ENCODE measurements at regions not wholly inside any gene's neighbourhood (a gene's known extent, or its start where the extent isn't known, plus 50 kb on each side); places are given as distances from the start of the nearest gene placed in this dataset.
"Not testable (repeated sequence)": the region's sequence is repeated elsewhere in the genome, so short reads cannot be mapped to it uniquely, and the experiment has no call there.

DNA sequence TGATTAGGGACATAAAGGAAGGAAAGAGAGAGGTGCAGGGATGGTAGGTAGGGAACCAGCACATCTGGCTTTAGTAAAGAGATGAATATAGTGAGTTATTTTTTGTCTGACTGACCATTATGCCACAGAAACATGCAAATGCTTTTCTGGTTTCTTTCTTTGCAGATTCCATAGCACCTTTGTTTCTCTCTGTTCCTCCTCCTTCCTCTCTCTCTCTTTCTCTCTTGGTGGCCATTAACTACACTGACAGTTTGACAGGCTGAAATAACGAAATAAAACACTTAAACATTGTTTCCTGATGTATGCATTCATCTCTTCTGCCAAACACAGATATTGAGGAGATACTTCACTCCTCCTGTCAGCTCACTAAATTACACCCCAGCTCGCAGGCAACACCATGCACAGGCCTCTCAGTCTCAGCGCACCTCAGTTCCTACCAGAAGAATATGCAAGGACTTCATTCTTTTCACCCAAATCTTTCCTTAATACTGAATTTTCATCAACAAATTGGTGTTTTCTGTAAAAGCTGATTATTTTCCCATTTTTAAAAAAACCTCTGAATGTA, 406.9 kb upstream of the SOX5 start:
- ATAC-seq = no peak

DNA sequence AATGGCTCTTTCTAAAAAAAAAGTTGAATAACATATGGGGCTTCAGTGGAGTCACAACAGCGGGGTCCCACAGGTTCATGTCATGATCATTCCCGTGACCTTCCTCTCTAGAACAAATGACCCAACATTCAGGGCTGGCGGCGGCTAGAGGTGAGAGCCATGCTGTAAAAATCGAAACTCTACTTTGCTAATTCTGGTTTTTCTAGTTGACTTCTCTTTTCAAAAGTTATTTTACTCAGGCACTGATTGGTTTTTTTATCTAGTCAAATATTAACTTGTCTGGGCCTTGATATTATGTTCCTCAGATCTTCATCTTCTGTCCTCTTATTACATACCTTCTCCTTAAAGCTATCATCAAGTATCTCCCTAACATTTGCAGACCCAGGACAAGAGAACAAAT, 402.9 kb upstream of the SOX5 start:
- ATAC-seq = no peak

DNA sequence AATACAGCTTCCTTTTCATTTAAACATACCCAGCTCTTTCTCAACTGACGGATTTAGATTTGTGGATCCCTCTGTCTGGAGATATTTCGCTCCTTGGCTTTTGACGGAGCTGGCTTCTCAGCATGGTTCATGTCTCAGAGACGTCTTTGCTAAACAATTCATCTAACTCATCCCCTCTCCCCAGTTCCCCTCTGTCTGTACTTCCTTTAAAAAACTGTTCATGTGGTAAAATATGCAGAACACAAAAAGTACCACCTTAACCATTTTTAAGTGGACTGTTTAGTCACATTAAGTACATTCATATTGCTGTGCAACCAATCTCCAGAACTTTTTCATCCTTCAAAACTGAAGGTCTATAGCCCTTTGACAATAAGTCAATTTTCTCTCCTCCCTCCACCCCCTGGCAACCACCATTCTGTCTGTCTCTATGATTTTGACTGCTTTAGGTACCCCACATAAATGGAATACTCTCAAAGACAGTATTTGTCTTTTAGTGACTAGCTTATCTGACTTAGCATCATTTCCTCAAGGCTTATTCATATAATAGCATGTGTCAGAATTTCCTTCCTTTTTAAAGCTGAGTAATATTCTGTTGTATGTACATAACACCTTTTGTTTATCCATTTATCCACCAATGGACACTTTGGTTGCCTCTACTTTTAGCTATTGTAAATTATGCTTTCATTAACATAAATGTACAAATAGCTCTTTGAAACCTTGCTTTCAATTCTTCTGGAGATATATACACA, 399.8 kb upstream of the SOX5 start:
- no peak for ATAC-seq

DNA sequence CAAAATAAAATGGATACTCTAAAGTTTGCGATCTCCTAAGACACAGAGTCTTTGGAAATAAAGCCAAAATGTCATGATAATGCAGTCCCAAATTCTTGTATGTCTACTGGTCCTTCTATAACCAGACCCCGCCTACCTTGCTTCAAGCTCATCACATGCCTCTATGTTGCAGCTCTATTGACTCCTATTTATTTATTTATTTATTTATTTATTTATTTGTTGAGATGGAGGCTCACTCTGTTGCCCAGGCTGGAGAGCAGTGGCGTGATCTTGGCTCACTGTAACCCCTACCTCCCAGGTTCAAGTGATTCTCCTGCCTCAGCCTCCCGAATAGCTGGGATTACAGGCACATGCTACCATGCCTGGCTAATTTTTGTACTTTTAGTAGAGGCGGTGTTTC, 398.7 kb upstream of the SOX5 start:
- not testable (repeated sequence) for ATAC-seq

DNA sequence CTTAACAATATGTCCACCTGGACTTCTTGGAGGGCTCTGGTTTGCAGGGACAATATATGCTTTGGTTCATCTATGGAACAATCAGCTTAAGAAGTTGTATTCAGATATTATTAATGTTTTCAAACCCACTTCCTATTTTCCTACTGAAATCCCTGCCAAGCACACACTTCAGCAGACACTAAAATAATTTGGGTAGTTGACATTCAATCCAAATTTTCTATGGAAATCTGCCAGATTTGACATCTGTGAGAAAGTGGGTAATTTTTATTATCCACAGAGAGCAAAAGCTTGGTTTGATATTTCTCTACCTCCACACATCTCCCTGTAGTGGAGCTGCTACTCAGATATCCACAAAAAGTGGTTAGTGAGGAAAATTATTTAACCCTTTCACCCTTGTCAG, 378.8 kb upstream of the SOX5 start:
- no peak for ATAC-seq

DNA sequence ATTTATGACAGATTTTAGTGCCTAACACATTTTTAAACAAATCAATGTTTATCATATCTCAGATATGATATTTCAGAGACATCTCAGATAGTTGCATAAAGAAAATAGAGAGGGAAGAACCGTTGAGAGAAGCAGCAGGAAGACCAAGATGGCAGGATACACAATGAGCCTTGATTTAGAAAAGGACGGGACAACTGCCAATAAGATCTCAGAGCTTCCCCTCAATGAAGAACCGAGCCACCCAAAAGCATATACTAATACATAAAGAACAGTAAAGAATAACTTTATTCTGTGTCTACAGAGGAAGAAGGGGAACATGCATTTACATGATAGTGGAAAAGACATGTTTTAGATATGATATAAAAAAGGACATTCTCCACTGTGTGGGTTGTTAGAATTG, 375.9 kb upstream of the SOX5 start:
- no peak for ATAC-seq

DNA sequence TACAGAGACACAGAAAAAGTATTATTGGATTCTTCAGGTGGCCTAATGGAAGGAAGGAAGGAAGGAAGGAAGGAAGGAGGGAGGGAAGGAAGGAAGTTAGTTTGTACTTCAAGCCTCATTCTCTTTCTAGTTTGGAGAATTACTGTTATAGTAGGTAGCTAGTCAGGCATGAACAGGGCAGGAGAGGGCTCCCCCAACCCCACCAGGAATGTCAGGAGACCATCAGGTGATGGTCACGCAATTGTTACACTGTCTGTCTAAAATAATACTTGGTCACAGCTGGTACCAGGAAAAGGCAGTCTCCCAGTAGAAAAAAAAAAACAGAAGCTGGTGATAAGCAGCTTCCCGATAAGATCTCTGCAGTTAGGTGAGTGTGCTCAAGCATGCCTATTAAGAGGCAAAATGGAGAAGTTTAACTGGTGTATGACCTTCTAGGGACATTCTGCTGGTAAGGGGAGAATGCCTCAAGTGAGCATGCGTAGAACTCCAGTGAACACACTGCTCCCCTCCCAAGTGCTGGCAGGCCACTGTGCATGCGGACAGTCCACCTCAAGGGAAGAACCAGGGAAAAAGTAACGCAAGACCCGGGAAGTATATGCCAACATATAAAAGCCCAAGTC, 358.4 kb upstream of the SOX5 start:
- no peak for ATAC-seq

DNA sequence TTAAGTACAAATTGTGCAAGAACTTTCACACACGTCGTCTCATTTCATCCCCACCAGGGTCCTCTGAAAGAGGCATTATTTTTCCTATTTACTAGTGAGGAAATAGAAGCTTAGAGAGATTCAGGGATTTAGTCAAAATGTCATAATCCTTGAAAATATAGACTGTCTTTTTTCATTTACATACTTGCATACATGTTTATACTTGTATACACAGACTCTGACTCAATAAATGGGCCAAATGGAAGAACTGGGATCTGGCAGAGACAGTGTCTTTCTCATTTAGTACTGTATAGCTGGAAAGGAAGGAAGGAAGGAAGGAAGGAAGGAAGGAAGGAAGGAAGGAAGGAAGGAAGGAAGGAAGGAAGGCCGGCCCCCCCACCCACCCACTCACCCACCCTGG, 357.7 kb upstream of the SOX5 start:
- no peak for ATAC-seq

DNA sequence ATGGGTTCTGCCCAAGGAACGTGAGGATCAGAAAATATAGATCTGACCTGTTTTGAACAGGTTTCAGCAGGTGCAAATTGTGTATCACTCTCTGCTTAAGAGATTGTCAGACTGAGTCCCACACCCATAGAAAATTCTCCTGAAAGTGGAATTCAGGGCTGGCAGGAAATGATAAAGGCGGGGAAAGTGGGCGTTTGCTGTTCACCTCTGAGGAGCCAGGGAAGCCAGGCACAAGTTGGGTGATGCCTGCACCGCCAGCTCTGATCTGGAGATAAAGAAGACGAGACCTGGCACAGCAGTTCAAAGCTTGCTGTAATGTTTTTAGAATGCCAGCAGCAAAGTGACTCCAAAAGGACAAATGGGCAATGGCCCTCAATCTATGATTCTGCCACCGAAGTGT, 356.5 kb upstream of the SOX5 start:
- ATAC-seq = no peak

DNA sequence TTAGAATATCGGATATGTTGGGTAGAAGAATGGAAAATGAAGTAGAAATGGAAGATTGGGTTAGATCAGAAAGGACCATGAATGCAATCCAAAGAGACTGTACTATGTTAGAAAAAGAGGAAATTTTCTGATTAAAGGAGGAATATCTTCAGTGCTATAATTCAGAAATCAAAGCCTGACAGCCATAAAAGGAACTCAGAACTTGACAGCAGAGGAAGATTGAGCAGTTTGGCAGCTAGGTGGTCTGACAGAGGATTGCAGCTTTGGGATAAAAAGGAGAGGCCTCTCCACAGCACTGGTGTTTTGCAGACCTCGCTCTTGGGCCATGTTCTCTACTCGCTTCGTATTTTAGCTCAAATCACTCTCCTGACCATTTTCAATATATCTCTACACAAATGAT, 354.8 kb upstream of the SOX5 start:
- ATAC-seq = no peak

DNA sequence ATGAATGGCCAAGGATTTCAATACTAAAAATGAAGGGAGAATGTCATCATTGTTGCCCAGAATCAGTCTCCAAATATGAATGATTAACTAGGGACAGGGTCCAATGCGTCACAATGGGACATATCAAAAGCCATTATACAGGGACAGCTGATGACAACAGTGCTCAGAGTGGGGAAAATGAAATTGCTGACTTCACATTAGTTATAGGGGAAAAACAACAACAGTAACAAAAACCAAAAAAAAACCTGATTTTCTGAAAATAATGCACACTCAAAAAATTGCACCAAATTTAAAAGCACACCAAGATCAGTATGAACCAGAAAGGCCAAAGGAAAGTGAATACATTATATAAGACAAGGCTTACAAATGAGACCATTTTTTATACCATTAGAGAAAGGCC, 353.2 kb upstream of the SOX5 start:
- ATAC-seq = no peak

DNA sequence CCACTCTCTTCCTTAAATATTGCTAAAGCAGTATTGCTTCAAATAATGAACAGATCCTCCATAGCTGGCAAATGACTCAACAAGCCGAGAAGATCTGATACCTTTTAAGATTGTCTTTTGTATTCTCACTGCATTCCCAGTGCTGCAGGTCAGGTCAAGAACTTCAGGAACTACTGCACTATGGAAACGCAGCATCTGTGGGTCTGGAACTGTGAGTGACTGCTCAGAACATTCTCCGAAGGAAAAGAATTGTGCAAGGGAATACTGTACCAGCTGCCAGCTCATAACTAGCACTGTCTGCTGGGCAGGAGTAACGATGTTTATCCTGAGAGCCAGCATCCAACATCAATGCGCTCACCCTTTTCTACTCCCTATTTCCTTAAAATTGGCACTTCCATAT, 348.0 kb upstream of the SOX5 start:
- ATAC-seq = no peak

DNA sequence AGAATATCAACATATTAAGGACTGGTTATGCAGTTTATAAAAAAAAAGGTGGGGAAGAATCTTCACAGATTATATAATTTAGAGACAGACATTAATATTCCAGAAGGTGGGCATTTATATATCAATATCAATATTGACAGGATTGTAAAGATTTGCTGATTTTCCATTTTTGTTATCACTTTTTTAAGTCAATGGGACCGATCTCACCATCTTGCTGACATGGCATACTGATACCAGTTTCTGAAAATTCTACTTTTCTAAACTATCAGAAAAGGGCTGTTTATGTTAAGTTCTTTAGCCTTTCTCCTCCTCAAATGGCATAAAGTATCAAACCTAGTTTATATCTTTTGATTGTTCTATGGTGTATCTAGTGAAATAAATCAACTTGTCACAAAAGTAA, 344.1 kb upstream of the SOX5 start:
- ATAC-seq = no peak

DNA sequence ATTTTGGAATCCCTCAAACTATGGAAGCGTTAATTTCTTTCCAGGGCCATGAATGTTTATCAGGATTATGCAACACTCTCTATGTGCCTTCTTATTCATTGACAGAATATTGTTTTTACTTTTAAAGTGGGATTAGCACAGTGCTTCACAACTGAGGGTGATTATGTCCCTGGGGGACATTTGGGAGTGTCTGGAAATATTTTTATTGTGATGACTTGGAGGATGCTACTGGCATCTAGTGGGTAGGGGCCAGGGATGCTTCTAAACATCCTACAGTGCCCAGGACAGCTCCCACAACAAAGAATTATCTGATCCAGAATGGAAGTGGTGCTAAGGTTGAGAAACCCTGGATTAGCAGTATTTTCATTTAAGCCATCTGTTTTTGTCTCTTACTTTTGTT, 338.5 kb upstream of the SOX5 start:
- no peak for ATAC-seq

DNA sequence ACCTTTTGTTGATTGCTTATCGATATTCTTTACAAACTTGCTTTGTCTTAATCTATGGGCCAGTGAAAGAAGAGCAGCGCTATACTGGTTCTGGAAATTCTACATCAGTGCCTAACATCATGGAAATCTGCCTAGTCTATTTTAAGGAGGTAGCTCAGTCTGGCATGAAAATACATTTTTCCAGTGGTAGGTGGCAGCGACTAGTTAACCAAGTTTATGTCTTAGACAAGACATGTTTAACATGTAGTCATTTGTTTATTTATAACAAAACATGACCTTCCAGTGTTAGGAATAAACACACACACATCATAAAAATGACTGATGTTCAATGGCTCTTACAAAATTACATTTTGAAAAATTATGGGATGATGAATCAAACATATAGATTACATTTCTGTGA, 336.0 kb upstream of the SOX5 start:
- no peak for ATAC-seq

DNA sequence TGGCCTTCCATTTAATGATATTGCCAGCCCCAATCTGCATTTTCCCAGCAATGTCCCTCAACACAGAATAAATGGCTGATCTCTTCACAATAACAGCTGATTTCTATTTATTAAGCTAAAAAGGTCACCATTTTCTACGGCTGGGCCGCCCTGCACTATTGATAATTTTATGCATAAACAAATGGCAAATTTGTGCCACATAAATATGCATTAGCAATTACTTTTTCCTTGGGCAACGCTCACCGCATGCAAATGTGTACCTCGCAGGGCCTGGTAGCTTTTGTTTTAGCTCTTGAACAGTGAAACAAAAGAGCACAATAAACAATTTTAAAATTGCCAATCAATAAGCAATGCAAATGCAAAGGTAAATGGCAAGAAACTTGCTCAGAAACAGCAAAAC, 331.9 kb upstream of the SOX5 start:
- no peak for ATAC-seq

DNA sequence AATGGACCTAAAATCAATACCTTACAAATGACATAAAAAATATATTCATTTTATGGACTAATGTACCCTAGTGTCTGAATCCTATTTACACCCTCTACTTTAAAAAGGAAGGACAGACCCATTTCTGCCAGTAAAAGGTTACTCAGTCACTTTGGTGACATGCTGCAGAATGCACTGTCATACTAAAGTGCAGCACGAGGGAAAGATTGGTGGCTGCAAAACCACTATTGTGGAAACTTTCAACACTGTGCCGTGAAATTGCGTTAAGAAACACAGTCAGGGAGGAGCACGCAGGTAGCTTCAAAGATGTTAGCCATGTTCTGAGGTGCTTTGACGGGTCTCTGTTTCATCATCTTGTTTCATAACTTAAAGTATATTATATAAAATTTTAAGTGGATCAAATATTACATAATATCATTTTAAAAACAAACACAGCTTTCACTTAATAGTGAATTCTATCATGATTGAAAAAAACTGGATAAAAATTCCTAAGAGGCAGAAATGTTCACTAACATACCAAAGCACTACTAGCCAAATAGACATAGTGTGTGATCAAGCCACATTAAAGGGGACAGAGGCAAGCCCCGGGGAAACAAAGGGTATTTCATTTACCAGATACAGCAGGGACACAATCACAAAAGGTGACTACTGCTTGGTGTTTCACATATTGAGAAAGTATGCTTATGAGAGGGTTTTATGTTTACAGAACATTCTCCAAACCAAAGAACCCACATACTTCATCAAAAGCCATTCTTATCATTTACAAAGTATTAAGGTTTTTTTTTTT, 330.8 kb upstream of the SOX5 start:
- ATAC-seq = no peak

DNA sequence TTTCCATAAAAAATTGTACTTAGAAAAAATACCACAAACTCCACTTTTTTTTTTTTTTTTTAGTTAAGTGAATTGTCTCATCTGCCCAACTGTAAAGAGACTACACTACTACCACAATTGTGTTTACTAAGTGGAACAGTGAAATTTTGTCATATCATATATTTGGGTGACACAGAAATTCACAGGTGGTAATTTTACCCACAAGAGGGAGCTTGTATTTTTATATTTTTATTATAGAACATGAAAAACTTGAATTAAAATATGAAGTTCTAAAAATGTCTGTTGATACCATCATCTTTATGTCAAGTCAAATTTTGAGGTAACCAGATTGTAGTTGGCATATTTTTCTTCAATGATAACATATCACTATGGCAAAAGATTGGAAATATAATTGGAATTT, 329.4 kb upstream of the SOX5 start:
- ATAC-seq = no peak

DNA sequence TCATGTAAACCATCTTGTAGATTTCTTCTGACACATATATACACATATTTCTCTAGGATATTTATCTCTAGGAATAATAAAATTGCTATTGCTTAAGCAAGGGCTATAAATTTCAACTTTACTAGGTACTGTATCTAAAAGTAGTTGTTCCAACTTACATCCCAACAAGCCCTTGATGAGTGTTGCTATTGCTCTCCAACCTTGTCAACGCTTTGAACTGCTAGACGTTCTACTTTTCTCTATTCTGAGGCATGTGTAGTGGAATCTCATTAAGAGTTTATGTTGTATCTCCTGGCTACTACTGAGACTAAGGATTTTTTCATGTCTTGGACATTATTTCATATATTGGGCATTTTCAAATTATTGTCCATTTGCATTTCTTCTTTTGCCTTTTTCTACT, 321.5 kb upstream of the SOX5 start:
- ATAC-seq = no peak

DNA sequence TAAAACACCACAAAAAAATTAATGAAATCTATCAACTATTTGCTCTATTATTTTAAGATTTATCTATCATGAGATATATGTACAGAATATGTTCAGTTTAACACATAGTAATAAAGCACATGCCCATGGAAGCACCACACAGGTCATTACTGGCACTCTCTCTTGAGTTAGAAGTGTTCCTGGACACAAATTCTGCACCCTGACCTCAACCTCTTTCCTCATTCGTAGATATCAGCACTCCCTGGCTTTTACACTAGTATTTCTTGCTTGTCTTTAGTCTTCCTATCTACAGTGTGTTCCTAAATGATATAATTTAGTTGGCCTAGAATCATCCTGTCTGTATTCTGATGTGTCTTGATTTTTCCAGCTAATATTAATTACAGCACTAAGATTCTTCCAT, 321.0 kb upstream of the SOX5 start:
- ATAC-seq = no peak

DNA sequence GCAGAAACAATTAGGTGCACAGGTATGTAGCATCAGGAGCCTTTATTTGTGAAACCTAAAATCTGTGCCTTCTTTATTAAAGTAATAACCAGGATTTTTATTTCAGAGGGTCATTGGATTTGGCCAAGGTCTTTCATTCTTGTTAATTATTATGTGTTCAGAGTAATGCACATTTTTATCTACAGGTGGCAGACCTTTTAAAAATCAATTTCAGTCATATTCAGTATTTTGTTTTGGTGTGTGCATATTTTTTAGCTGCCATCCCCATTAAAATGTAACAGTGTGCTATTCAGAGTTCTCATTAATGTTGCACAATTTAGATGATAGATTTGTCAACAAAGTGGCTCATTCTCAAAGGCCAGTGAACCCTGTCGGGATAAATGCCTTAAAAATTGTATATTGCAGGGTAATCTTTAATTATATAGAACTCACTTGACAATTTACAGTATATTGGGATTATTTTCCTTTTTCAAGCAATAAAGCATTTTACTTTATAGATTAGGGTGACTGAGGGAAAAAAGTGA, 319.3 kb upstream of the SOX5 start:
- ATAC-seq = no peak

DNA sequence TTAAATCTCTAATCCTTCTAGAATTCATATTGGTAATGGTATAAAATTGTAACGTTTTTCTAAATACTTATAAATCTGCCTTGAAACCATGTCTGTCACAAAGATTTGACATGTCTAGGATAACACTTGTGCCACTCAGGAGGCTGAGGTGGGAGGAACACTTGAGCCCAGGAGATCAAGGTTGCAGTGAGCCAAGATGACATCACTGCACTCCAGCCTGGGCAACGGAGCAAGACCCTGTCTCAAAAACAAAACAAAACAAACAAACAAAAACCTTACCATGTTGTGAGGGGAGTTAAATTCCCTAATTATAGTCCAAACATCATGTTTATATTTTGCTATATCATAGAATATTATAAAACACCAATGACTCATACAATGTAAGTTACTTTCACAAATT, 317.5 kb upstream of the SOX5 start:
- ATAC-seq = no peak

DNA sequence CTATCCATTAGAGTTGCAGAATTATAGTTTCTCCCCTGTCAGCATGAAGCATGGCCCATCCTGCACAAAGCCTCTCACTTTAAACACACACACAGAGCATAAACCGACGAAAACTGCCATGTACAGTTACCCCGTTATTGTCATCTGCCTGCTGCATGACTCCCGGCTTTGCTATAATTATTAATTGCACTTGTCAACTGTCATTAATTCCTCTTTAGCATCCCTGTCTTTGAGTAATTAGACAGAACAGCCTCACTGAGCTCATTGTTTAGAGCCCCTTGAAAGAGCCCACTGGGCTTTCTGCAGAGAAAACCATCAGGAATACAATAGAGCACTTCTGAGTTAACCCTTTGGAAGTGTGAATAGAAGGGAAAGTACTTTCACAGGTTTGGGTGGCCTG, 307.2 kb upstream of the SOX5 start:
- ATAC-seq = no peak

All from activated CD4-positive, CD25-positive, alpha-beta regulatory T cell treated with anti-CD3 and anti-CD28 coated beads, Interleukin-2, amount 50 U/mL, for 24 hours (primary cell).